WERI-Rb-1 (cell line): ENCODE measurements at regions not wholly inside any gene's neighbourhood (a gene's known extent, or its start where the extent isn't known, plus 50 kb on each side); places are given as distances from the start of the nearest gene placed in this dataset.

Experiments used
- DNase-seq: peaks from one replicate; pipeline ENCODE4 v3.0.0-alpha.2; 2020
- H3K27ac ChIP-seq: fragments of 250-450 bp; sonication (Bioruptor Pico); 2 replicates; pipeline ENCODE4 v1.5.1; 2020; ENCODE audit warnings: mild to moderate bottlenecking, moderate library complexity
- H3K27me3 ChIP-seq: fragments of 250-450 bp; sonication (Bioruptor Pico); 2 replicates; pipeline ENCODE4 v1.5.1; 2021; ENCODE audit warnings: mild to moderate bottlenecking, low read depth, moderate library complexity; ENCODE audit not compliant: insufficient read depth, severe bottlenecking
- H3K36me3 ChIP-seq: fragments of 250-450 bp; sonication (Bioruptor Pico); 2 replicates; pipeline ENCODE4 v1.5.1; 2020; ENCODE audit warnings: mild to moderate bottlenecking, moderate library complexity
- H3K4me3 ChIP-seq: 2 replicates; pipeline ENCODE4 v1.5.1; 2011; ENCODE audit warnings: low read depth, mild to moderate bottlenecking, control low read depth, low read length
- H3K9me3 ChIP-seq: fragments of 250-450 bp; sonication (Bioruptor Pico); 2 replicates; pipeline ENCODE4 v1.5.1; 2021; ENCODE audit warnings: mild to moderate bottlenecking, moderate library complexity; ENCODE audit not compliant: severe bottlenecking
- CTCF ChIP-seq: IDR thresholded peaks from 2 replicates; pipeline ENCODE4 v1.5.1; 2011; ENCODE audit warnings: low read depth, mild to moderate bottlenecking, control low read depth, inconsistent platforms, low read length

- H3K36me3 ChIP-seq: no peaks in the 10 kb centered on the region
- no peak overlapping the region for H3K4me3 ChIP-seq
- no peaks in the 10 kb centered on the region for H3K27me3 ChIP-seq
- no peak for TF ChIP-seq CTCF
- DNase-seq: no peak
- H3K9me3 ChIP-seq: no peaks in the 10 kb centered on the region
- H3K27ac ChIP-seq: no peak overlapping the region
Observed at GRCh38 chr4:81642543-81642942, 170.8 kb upstream of the RASGEF1B start.

- Histone ChIP-seq H3K27me3 (no peaks in the 10 kb centered on the region), H3K27ac (no peak overlapping the region), H3K9me3 (no peaks in the 10 kb centered on the region), H3K36me3 (no peaks in the 10 kb centered on the region), H3K4me3 (no peak overlapping the region)
- no peak for DNase-seq
- TF ChIP-seq CTCF: no peak
Observed at GRCh38 chr4:81639248-81639647, 167.5 kb upstream of the RASGEF1B start.

- no peak for DNase-seq
- Histone ChIP-seq H3K9me3 (no peaks in the 10 kb centered on the region), H3K36me3 (no peaks in the 10 kb centered on the region), H3K27ac (no peak overlapping the region), H3K27me3 (no peaks in the 10 kb centered on the region), H3K4me3 (no peak overlapping the region)
- TF ChIP-seq CTCF: no peak
Observed at GRCh38 chr4:81638698-81639097, 167.0 kb upstream of the RASGEF1B start.

GRCh38 chr4:81635739-81636138 lies 164.0 kb upstream of the RASGEF1B start:
- Histone ChIP-seq H3K4me3 (no peak overlapping the region), H3K27me3 (no peaks in the 10 kb centered on the region), H3K9me3 (no peaks in the 10 kb centered on the region), H3K27ac (no peak overlapping the region), H3K36me3 (no peaks in the 10 kb centered on the region)
- TF ChIP-seq CTCF: no peak
- DNase-seq: no peak

GRCh38 chr4:81634766-81635549 lies 163.3 kb upstream of the RASGEF1B start:
- H3K4me3 ChIP-seq: no peak overlapping the region
- no peak for DNase-seq
- no peak overlapping the region for H3K27ac ChIP-seq
- H3K36me3 ChIP-seq: no peaks in the 10 kb centered on the region
- no peaks in the 10 kb centered on the region for H3K27me3 ChIP-seq
- TF ChIP-seq CTCF: no peak
- no peaks in the 10 kb centered on the region for H3K9me3 ChIP-seq

GRCh38 chr4:81634165-81634564 lies 162.5 kb upstream of the RASGEF1B start:
- Histone ChIP-seq H3K9me3 (no peaks in the 10 kb centered on the region), H3K27ac (no peak overlapping the region), H3K36me3 (no peaks in the 10 kb centered on the region), H3K4me3 (no peak overlapping the region), H3K27me3 (no peaks in the 10 kb centered on the region)
- no peak for TF ChIP-seq CTCF
- DNase-seq: no peak
